ENCODE measurements at regions not wholly inside any gene's neighbourhood (a gene's known extent, or its start where the extent isn't known, plus 50 kb on each side); places are given as distances from the start of the nearest gene placed in this dataset.

GRCh38 chr9:720239-720881 lies 121.1 kb upstream of the DMRT1 start:
- no peaks in the 10 kb centered on the region for H3K27me3 ChIP-seq (ENCODE audit: insufficient read depth)
- no peak overlapping the region for H3K27ac ChIP-seq (ENCODE audit: low read depth in 2 of 2, low read length in 1 of 2)
- no peaks in the 10 kb centered on the region for H3K9me2 ChIP-seq
- CTCF ChIA-PET, result no interaction called here
- peaks cover 8% of the 10 kb centered on the region for H3F3A ChIP-seq (replicated peaks; ENCODE audit: insufficient read depth)
- no peaks in the 10 kb centered on the region for H3K9me3 ChIP-seq
- H3K9ac ChIP-seq, result no peak overlapping the region
- TF ChIP-seq GATA2 (CRISPR knock-in tag; IDR thresholded peaks at IDR 0.05) (no peak), NFIC (IDR thresholded peaks at IDR 0.05; ENCODE audit: borderline replicate concordance) (no peak), REST (IDR thresholded peaks at IDR 0.05; ENCODE audit: low read depth, low read length) (no peak), TAF1 (IDR thresholded peaks at IDR 0.05; ENCODE audit: borderline replicate concordance, low read depth, low read length) (no peak), MAX (IDR thresholded peaks at IDR 0.05; ENCODE audit: low read depth) (no peak), USF2 (IDR thresholded peaks at IDR 0.05; ENCODE audit: borderline replicate concordance, low read depth, low read length) (no peak), PBX3 (IDR thresholded peaks at IDR 0.05) (no peak), GABPA (IDR thresholded peaks at IDR 0.05; ENCODE audit: low read depth) (no peak), JUND (IDR thresholded peaks at IDR 0.05) (no peak)
- H3K4me2 ChIP-seq, result 0 out of 2 replicates have a peak overlapping the region, but pooled peaks have one; percentile 17
- no peaks in the 10 kb centered on the region for H4K20me1 ChIP-seq (ENCODE audit: insufficient read depth)
- H3K79me2 ChIP-seq (ENCODE audit: insufficient read depth), result peaks cover 9% of the 10 kb centered on the region
- no peak overlapping the region for H3K4me3 ChIP-seq (ENCODE audit: low read depth in 2 of 2, low read length in 1 of 2)
- H3K4me1 ChIP-seq (ENCODE audit: control insufficient read depth in 1 of 2, insufficient read depth in 2 of 2, low read depth in 1 of 2, low read length in 1 of 2), result peaks cover 0 to 10% of the 10 kb centered on the region in 2 experiments; a peak in 1 of 4 replicates
- DNase-seq, result no peak
- no peak overlapping the region for H2AFZ ChIP-seq (ENCODE audit: low read depth)
- POLR2A ChIA-PET, result no interaction called here
- 34% methylated on average over 5 of the region's 5 CpGs for WGBS (ENCODE audit: low lambda C conversion rate)
- H3K36me3 ChIP-seq (replicated peaks in 1 of 2; ENCODE audit: control insufficient read depth in 1 of 2, insufficient read depth in 2 of 2, low read length in 1 of 2), result peaks cover 0 to 6% of the 10 kb centered on the region in 2 experiments

- POLR2A ChIA-PET, result no interaction called here
- Histone ChIP-seq H3K9me2 (no peaks in the 10 kb centered on the region), H3K27me3 (ENCODE audit: insufficient read depth) (no peaks in the 10 kb centered on the region)
- TF ChIP-seq PBX3 (IDR thresholded peaks at IDR 0.05) (no peak), FOXJ3 (CRISPR knock-in tag; IDR thresholded peaks at IDR 0.05) (no peak), FOSL2 (IDR thresholded peaks at IDR 0.05; ENCODE audit: borderline replicate concordance, low read depth) (no peak), EZH2phosphoT487 (IDR thresholded peaks at IDR 0.05; ENCODE audit: borderline replicate concordance, low read depth) (no peak), POLR2AphosphoS5 (IDR thresholded peaks at IDR 0.05; ENCODE audit: low read depth, low read length) (no peak), REST (IDR thresholded peaks at IDR 0.05; ENCODE audit: low read depth, low read length) (no peak), MXI1 (IDR thresholded peaks at IDR 0.05; ENCODE audit: low read depth, low read length) (no peak), NRF1 (IDR thresholded peaks at IDR 0.05; ENCODE audit: low read depth, low read length) (no peak)
Observed at GRCh38 chr9:722388-722980, 119.0 kb upstream of the DMRT1 start.

More at GRCh38 chr9:722388-722980, 119.0 kb upstream of the DMRT1 start:
- no peaks in the 10 kb centered on the region for H3K9me3 ChIP-seq
- CTCF ChIA-PET, result no interaction called here
- H3K4me2 ChIP-seq, result no peak overlapping the region
- H3K4me3 ChIP-seq (ENCODE audit: low read depth in 2 of 2, low read length in 1 of 2), result no peak overlapping the region
- H4K20me1 ChIP-seq (ENCODE audit: insufficient read depth), result no peaks in the 10 kb centered on the region
- H3K9ac ChIP-seq, result no peak overlapping the region
- H2AFZ ChIP-seq (ENCODE audit: low read depth), result no peak overlapping the region
- WGBS (ENCODE audit: low lambda C conversion rate), result 33% methylated on average over 7 of the region's 7 CpGs
- peaks cover 0 to 6% of the 10 kb centered on the region in 2 experiments for H3K36me3 ChIP-seq (replicated peaks in 1 of 2; ENCODE audit: control insufficient read depth in 1 of 2, insufficient read depth in 2 of 2, low read length in 1 of 2)
- no peak overlapping the region for H3K27ac ChIP-seq (ENCODE audit: low read depth in 2 of 2, low read length in 1 of 2)
- peaks cover 9% of the 10 kb centered on the region for H3K79me2 ChIP-seq (ENCODE audit: insufficient read depth)
- H3F3A ChIP-seq (replicated peaks; ENCODE audit: insufficient read depth), result no peaks in the 10 kb centered on the region
- peaks cover 0 to 4% of the 10 kb centered on the region in 2 experiments; a peak in 1 of 4 replicates for H3K4me1 ChIP-seq (ENCODE audit: control insufficient read depth in 1 of 2, insufficient read depth in 2 of 2, low read depth in 1 of 2, low read length in 1 of 2)
- no peak for DNase-seq

Measured in SK-N-SH (cell line).